ENCODE measurements at regions not wholly inside any gene's neighbourhood (a gene's known extent, or its start where the extent isn't known, plus 50 kb on each side); places are given as distances from the start of the nearest gene placed in this dataset.

DNA sequence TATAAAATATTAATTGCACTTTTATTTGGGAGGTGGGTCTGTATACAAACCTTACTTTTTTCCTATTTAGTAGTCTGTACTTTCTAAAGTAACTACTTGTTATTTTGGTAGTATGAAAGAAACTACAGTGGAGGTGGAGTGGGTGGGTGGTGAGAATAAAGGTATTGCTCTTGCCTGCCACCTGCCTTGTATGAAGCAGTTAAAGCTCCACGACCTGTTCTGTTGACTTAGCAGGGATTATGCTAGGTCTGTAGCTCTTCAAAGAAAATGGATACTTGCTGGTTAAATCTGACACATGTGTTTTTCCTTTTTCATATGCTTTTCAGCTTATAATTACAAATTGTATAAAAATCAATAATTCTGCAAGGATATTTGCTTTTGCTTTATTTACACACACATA, 111.9 kb downstream of the EHF start:
- no peak overlapping the region for H3K27ac ChIP-seq
- TF ChIP-seq, protein P1, sequence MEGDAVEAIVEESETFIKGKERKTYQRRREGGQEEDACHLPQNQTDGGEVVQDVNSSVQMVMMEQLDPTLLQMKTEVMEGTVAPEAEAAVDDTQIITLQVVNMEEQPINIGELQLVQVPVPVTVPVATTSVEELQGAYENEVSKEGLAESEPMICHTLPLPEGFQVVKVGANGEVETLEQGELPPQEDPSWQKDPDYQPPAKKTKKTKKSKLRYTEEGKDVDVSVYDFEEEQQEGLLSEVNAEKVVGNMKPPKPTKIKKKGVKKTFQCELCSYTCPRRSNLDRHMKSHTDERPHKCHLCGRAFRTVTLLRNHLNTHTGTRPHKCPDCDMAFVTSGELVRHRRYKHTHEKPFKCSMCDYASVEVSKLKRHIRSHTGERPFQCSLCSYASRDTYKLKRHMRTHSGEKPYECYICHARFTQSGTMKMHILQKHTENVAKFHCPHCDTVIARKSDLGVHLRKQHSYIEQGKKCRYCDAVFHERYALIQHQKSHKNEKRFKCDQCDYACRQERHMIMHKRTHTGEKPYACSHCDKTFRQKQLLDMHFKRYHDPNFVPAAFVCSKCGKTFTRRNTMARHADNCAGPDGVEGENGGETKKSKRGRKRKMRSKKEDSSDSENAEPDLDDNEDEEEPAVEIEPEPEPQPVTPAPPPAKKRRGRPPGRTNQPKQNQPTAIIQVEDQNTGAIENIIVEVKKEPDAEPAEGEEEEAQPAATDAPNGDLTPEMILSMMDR (conservative IDR thresholded peaks at IDR 0.05), result peak; percentile 54

DNA sequence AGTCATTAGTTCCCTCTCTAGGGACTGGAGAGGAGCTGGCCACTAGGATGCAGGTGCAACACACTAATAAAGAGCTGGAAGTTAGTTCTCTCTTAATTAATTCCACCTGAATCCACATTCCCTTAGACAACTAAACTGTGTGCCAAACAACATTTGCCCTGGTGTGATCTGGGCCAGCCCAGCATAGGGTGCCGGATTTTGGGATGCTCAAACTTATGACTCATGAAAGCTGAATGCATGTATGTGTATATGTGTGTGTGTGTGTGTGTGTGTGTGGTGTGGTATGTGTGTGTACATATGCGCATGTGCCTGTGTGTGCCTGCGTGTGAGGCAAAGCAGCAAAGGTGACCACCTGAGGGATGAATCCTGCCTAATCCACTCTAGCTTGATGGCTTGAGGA, 110.7 kb downstream of the EHF start:
- TF ChIP-seq, protein P1 (conservative IDR thresholded peaks at IDR 0.05), result no peak

DNA sequence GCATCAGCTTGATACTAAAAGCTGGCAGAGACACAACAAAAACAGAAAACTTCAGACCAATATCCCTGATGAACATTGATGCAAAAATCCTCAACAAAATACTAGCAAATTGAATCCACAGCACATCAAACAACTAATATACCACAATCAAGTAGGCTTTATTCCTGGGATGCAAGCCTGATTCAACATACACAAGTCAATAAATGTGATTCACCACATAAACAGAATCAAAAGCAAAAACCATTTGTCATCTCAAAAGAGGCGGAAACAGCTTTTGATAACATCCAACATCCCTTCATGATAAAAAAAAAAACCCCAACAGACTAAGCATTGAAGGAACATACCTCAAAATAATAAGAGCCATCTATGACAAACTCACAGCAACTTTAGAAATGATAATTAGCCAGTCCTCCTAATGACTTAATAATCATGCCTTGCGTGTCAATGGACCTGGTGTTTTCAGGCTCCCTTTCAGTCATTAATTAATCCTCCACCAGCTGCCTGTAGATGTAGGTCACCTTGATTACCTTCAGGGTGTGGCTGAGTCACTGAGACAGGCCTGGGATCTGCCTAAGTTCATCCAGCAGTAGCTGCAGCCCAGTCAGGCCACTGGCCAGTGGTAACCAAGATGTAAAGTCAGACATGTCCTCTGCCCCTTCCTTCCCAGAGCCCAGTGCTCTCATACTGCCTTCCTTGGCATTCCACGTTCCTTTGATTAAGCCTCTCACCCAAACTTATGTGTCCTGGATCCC, 109.8 kb downstream of the EHF start:
- TF ChIP-seq, protein P1 (conservative IDR thresholded peaks at IDR 0.05), result no peak
- H3K27ac ChIP-seq, result no peak overlapping the region

More for the DNA sequence above, 110.7 kb downstream of the EHF start:
- no peak overlapping the region for H3K27ac ChIP-seq

DNA sequence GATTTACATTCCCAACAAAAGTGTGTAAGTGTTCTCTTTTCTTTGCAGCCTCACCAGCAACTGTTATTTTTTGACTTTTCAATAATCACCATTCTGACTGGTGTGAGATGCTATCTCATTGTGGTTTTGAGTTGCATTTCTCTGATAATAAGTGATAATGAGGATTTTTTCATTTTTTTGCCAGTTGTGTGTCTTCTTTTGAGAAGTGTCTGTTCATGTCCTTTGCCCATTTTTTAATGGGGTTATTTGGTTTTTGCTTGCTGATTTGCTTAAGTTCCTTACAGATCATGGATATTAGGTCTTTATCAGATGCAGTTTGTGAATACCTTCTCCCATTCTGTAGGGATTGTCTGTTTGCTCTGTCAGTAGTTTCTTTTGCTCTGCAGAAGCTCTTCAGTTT, 107.7 kb downstream of the EHF start:
- TF ChIP-seq, protein P1 (conservative IDR thresholded peaks at IDR 0.05), result no peak
- H3K27ac ChIP-seq, result no peak overlapping the region

DNA sequence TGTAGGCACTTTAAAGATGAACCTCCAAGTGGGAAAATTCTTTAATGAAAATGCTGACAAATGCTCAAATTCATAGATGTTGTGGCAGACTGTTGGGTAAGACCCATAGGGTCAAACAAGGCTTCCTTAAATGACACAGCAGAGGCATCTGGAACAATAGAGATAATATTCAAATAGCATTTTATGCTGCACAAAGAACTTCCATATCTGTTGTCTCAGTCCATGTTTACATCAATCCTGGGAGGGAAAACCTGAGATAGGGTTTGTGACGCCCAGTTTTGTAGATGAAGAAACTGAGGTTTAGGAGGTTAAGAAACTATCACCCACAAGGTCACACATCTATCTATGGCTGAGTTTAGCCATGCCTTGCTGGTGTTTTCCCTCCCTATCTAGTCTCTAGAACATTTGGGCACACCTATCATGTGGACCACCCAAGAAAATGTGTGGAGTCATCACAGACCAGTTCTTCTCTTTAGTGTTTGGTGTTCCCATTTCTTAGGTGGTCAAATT, 106.4 kb downstream of the EHF start:
- TF ChIP-seq, protein P1 (conservative IDR thresholded peaks at IDR 0.05), result no peak

DNA sequence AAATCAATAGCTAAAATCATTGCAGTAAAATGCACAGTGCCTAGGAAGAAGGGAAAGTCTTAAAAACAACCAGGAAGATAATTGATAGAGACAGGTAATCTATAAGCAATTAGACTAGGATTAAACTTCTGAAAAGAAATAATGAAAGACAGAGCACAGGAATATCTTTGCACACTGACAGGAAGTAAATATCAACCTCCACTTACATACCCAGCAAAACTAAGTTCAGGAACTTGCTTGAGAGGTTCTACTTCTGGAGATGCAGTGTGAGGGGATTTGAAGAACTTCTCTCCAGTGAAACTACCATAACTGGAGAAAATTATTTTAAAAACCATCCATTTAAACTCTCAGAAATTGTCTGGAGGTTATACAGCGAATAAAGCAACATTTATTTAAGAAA, 104.1 kb downstream of the EHF start:
- no peak overlapping the region for H3K27ac ChIP-seq
- TF ChIP-seq, protein P1 (conservative IDR thresholded peaks at IDR 0.05), result no peak

More for the DNA sequence above, 106.4 kb downstream of the EHF start:
- no peak overlapping the region for H3K27ac ChIP-seq

DNA sequence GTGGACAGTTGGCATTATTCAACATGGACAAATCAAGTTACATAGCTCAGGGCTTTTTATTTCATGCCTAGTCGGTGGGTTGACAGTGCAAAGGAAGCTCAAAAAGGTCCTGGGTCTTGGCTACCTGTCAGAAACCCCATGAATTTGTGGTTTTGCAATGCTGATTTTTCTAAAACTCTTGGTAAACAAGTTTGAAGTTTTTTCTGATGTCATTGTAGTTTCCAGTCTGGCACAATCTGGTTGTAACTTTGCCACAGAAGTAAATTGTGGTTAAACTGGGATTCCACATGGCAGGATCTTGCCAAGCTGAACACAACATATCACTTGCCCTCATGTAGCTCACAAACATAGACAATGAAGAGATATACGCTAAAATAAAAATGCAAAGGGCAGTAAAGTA, 100.8 kb downstream of the EHF start:
- H3K27ac ChIP-seq, result no peak overlapping the region
- TF ChIP-seq, protein P1 (conservative IDR thresholded peaks at IDR 0.05), result no peak

All from VCaP (cell line).